Thymus (tissue), 11 donors: ENCODE measurements at regions not wholly inside any gene's neighbourhood (a gene's known extent, or its start where the extent isn't known, plus 50 kb on each side); places are given as distances from the start of the nearest gene placed in this dataset.
A peak's percentile ranks its signal among the peaks of the same experiment; 100 is the strongest.

ENCODE experiments used
- DNase-seq, 9 donors: peaks; one replicate each; pipeline ENCODE4 v3.0.0-alpha.2; 2013; ENCODE audit warnings: low spot score in 9 of 9, low read depth in 6 of 9, missing footprints in 1 of 9
- H3K27ac ChIP-seq, 2 donors: one replicate each; pipeline ENCODE4 v1.5.1; 2013; ENCODE audit warnings: control low read depth in 1 of 2, low read depth in 1 of 2, low read length in 1 of 2, mild to moderate bottlenecking in 1 of 2, moderate library complexity in 1 of 2
- H3K27me3 ChIP-seq, 2 donors: one replicate each; pipeline ENCODE4 v1.5.1; 2013; ENCODE audit warnings: low read length in 1 of 2; ENCODE audit not compliant: control insufficient read depth in 2 of 2, insufficient read depth in 1 of 2
- H3K36me3 ChIP-seq, 2 donors: one replicate each; pipeline ENCODE4 v1.5.1; 2013; ENCODE audit warnings: low read length in 1 of 2, mild to moderate bottlenecking in 1 of 2, moderate library complexity in 1 of 2; ENCODE audit not compliant: control insufficient read depth in 2 of 2, insufficient read depth in 2 of 2
- H3K4me1 ChIP-seq, 2 donors: one replicate each; pipeline ENCODE4 v1.5.1; 2013; ENCODE audit warnings: low read length in 2 of 2; ENCODE audit not compliant: control insufficient read depth in 2 of 2, insufficient read depth in 2 of 2
- H3K4me3 ChIP-seq, 2 donors: one replicate each; pipeline ENCODE4 v1.5.1; 2013; ENCODE audit warnings: low read length in 2 of 2, control low read depth in 1 of 2, mild to moderate bottlenecking in 1 of 2
- H3K9me3 ChIP-seq, 2 donors: one replicate each; pipeline ENCODE4 v1.5.1; 2013; ENCODE audit warnings: low read length in 1 of 2, mild to moderate bottlenecking in 1 of 2; ENCODE audit not compliant: control insufficient read depth in 2 of 2, insufficient read depth in 1 of 2
- WGBS: extraction: QIAGEN DNeasy Blood & Tissue Kit; methylation state at CpG from one replicate; pipeline ENCODE4 v1.1.7; 2013; 5-methylcytosine and 5-hydroxymethylcytosine counted together
- donor health status: healthy.

- WGBS: 26% methylated on average over 2 of the region's 2 CpGs
- no peak overlapping the region for H3K4me3 ChIP-seq
These were observed 68.9 kb upstream of the MNS1 start for GRCh38 chr15:56533731-56534403.

DNA sequence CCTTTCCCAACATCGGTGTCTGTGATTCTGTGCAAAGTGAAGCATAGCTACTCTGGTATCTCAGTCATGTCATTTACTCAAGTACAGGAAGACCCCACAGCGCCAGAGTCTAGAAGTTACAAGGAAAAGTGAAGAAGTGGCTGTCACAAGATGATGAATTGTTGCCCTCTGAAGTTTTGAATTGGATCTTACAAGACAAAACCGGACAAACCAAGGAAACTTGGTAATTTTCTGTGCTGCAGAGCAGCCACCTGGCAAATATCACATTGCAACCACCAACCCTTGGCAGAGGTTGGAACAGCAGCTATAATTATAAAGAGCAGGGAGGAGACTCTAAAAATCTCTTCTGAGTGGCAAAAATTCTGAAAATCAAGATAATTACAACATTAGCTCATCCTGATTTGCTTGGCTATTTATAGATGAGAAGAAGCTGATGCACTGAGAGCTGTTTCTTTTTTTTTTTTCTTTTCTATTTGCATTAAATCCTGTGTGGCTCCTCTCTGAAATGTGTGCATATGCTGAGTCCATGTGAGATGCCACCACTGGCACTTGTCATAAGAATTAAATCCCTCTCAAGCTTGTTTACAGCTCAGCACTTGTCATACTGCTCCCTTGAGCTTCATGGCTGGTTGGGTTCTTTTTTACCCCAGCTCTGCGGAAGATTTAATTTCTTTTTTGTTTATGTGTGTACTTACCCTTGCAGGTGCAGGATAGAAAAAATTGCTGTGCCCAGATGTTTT, 68.0 kb upstream of the MNS1 start:
- DNase-seq: peak in 8 of 9 donors; percentile 57 to 94 (median 82)
- no peaks in the 10 kb centered on the region for H3K9me3 ChIP-seq
- no peak overlapping the region for H3K4me3 ChIP-seq
- H3K27me3 ChIP-seq: no peaks in the 10 kb centered on the region
- H3K4me1 ChIP-seq: peaks cover 55 to 75% of the 10 kb centered on the region in 2 donors
- 23% methylated on average over 4 of the region's 4 CpGs for WGBS
- peaks cover 0 to 3% of the 10 kb centered on the region in 2 donors for H3K36me3 ChIP-seq
- H3K27ac ChIP-seq: peak overlapping the region; percentile 89 to 99

More at GRCh38 chr15:56533731-56534403, 68.9 kb upstream of the MNS1 start:
- Histone ChIP-seq H3K27me3 (no peaks in the 10 kb centered on the region), H3K4me1 (peaks cover 58 to 84% of the 10 kb centered on the region in 2 donors), H3K9me3 (no peaks in the 10 kb centered on the region), H3K27ac (peak overlapping the region; percentile 93 to 99), H3K36me3 (peaks cover 0 to 3% of the 10 kb centered on the region in 2 donors)
- DNase-seq: peak in 4 of 9 donors; percentile 22 to 72 (median 31)

- WGBS: 96% methylated on average over 1 of the region's 1 CpG
- DNase-seq: no peak
These were observed 65.2 kb upstream of the MNS1 start for GRCh38 chr15:56530157-56530556.

DNA sequence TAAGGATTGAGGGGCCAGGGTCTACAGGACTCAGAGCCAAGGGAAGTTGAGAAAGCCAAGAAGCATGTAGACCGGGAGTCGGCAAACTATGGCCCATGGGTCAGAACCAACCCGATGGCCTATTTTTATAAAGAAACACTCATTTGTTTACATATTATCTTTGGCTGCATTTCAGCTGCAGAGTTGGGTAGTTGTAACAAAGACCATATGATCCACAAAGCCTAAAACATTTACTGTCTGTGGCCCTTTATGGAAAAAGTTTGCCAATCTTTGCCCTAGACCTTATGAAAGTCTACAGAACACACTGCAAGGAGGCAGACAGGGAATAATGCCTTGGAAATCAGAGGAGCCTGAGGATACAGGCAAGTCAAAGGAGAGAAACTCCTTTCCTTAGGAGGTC, 63.2 kb upstream of the MNS1 start:
- Histone ChIP-seq H3K9me3 (no peaks in the 10 kb centered on the region), H3K4me3 (no peak overlapping the region), H3K36me3 (peaks cover 0 to 3% of the 10 kb centered on the region in 2 donors), H3K27ac (no peak overlapping the region), H3K27me3 (no peaks in the 10 kb centered on the region), H3K4me1 (peaks cover 27 to 31% of the 10 kb centered on the region in 2 donors)
- no peak for DNase-seq
- 92% methylated on average over 3 of the region's 3 CpGs for WGBS

More at GRCh38 chr15:56530157-56530556, 65.2 kb upstream of the MNS1 start:
- H3K27ac ChIP-seq: peak overlapping the region in 1 of 2 donors; percentile 99
- peaks cover 40 to 49% of the 10 kb centered on the region in 2 donors for H3K4me1 ChIP-seq
- peaks cover 0 to 3% of the 10 kb centered on the region in 2 donors for H3K36me3 ChIP-seq
- H3K4me3 ChIP-seq: no peak overlapping the region
- no peaks in the 10 kb centered on the region for H3K9me3 ChIP-seq
- no peaks in the 10 kb centered on the region for H3K27me3 ChIP-seq

DNA sequence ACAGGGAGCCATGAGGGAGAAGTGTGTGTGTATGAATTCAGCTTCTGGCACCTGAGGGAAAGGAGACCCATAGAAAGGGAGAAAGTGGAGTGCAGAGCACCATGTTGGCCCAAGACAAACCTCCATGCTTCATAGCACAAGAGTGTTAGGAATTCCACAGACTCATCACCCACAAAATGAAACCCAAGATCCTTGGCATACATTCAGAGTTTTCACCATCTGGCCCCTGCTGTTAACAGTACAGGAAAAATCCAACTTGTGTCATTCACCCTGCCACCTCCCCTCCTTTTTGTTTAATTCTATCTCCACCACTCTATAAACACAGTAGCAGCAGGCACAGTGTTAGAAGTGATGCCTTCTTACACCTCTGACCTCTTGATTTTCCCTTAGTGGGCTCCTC, 60.0 kb upstream of the MNS1 start:
- DNase-seq: no peak
- H3K36me3 ChIP-seq: peaks cover 0 to 3% of the 10 kb centered on the region in 2 donors
- no peaks in the 10 kb centered on the region for H3K27me3 ChIP-seq
- no peaks in the 10 kb centered on the region for H3K9me3 ChIP-seq
- H3K4me3 ChIP-seq: no peak overlapping the region
- H3K27ac ChIP-seq: no peak overlapping the region
- peaks cover 3 to 4% of the 10 kb centered on the region in 2 donors for H3K4me1 ChIP-seq

GRCh38 chr15:56523521-56523920, 58.6 kb upstream of the MNS1 start:
- no peaks in the 10 kb centered on the region for H3K4me1 ChIP-seq
- WGBS: 46% methylated on average over 2 of the region's 2 CpGs
- H3K27me3 ChIP-seq: no peaks in the 10 kb centered on the region
- no peak for DNase-seq
- H3K27ac ChIP-seq: no peak overlapping the region
- H3K9me3 ChIP-seq: peaks cover 0 to 6% of the 10 kb centered on the region in 2 donors
- H3K36me3 ChIP-seq: no peaks in the 10 kb centered on the region
- no peak overlapping the region for H3K4me3 ChIP-seq

- Histone ChIP-seq H3K4me1 (no peaks in the 10 kb centered on the region), H3K9me3 (peaks cover 0 to 18% of the 10 kb centered on the region in 2 donors), H3K27me3 (no peaks in the 10 kb centered on the region), H3K36me3 (no peaks in the 10 kb centered on the region), H3K4me3 (no peak overlapping the region), H3K27ac (no peak overlapping the region)
- DNase-seq: no peak
These were observed 54.1 kb upstream of the MNS1 start for GRCh38 chr15:56519000-56519399.
